ENCODE measurements at regions not wholly inside any gene's neighbourhood (a gene's known extent, or its start where the extent isn't known, plus 50 kb on each side); places are given as distances from the start of the nearest gene placed in this dataset.

GRCh38 chr2:56444339-56444738 lies 260.5 kb downstream of the CCDC85A start:
- Mint-ChIP-seq H3K36me3 (no peaks in the 10 kb centered on the region), H3K27ac (no peak overlapping the region), H3K27me3 (ENCODE audit: low read depth in 3 of 3) (peaks cover 0 to 4% (median 2%) of the 10 kb centered on the region in 3 donors), H3K4me1 (no peaks in the 10 kb centered on the region), H3K4me3 (no peak overlapping the region), H3K9me3 (peaks cover 3 to 28% (median 19%) of the 10 kb centered on the region in 6 donors)
- DNase-seq = no peak

DNA sequence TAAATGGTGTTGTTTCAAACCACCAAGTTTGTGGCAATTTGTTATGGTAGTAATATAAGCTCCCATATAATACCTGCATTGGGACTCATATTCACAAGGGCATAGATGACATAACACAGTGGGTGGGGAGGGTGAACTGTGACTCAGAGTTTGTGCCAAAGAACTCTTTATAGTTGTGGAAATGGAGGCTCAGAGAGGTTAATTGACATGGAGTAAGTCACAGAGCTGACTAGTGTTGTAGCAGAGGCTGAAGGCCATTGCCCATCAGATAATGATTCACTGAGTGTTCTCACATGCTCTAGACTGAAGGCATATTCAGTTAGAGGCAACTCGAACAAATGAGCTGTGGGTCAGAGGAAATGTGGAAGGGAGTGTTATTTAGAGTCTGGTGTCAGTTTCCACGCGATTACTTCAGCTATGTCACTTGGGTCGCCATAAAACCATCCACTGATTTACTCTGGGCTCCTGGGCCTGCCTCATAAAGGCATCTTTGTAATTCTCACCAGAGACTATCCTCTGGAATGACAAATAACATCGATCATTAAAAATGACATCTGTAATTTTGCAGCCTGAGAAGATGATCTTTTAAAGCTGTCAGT lies 264.7 kb downstream of the CCDC85A start:
- no peak overlapping the region for H3K27ac Mint-ChIP-seq
- peaks cover 0 to 46% (median 21%) of the 10 kb centered on the region in 6 donors for H3K9me3 Mint-ChIP-seq
- H3K36me3 Mint-ChIP-seq = no peaks in the 10 kb centered on the region
- no peak for DNase-seq
- peaks cover 0 to 4% (median 0%) of the 10 kb centered on the region in 3 donors for H3K27me3 Mint-ChIP-seq (ENCODE audit: low read depth in 3 of 3)
- no peaks in the 10 kb centered on the region for H3K4me1 Mint-ChIP-seq
- no peak overlapping the region for H3K4me3 Mint-ChIP-seq

DNA sequence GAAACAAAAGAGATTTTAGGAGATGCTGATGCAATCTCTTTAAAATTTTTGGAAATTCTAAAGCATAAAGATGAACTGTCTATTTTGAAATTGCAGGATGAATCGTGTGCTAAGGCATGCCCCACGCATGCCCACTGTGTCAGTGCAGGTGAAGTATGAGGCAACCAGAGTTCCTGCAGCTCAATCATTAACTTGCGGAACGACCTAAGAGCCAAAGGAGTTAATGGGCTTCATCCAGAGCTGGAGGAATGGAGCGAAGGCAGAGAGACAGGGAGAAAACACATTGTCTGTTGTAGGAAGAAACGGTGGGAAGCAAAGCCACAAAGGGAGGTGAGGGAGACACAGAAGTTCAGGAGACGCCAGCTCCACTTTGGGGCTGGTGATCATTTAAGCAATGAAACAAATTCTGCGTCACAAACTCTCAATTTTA lies 265.2 kb downstream of the CCDC85A start:
- peaks cover 0 to 4% (median 0%) of the 10 kb centered on the region in 3 donors for H3K27me3 Mint-ChIP-seq (ENCODE audit: low read depth in 3 of 3)
- no peak overlapping the region for H3K27ac Mint-ChIP-seq
- no peaks in the 10 kb centered on the region for H3K4me1 Mint-ChIP-seq

DNA sequence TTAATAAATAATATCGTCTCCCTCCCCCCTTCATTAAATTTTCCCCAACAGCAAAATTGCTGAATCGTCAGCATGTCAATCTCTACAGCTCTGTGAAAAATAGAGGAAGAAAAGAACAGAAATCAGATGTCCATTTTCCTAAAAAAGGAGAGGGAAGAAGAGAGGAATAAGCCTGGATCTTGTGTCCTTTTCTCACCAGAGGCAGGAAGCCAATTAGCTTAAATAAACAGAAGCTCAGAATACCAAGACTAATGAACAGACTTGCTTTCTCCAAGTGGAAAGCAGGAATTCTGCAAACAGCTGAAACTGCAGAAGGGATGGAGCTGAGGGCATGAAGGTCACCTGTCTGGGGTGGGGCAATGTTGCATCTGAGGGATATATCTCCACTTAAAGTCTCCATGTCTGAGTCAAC lies 265.7 kb downstream of the CCDC85A start:
- Mint-ChIP-seq H3K27me3 (ENCODE audit: low read depth in 3 of 3) (peaks cover 0 to 2% (median 0%) of the 10 kb centered on the region in 3 donors), H3K4me3 (no peak overlapping the region), H3K27ac (no peak overlapping the region), H3K4me1 (no peaks in the 10 kb centered on the region), H3K36me3 (no peaks in the 10 kb centered on the region), H3K9me3 (peaks cover 0 to 50% (median 27%) of the 10 kb centered on the region in 6 donors)
- no peak for DNase-seq

More for the DNA sequence above, 265.2 kb downstream of the CCDC85A start:
- no peak for DNase-seq
- Mint-ChIP-seq H3K36me3 (no peaks in the 10 kb centered on the region), H3K9me3 (peaks cover 0 to 50% (median 25%) of the 10 kb centered on the region in 6 donors), H3K4me3 (no peak overlapping the region)

GRCh38 chr2:56450047-56450446 lies 266.3 kb downstream of the CCDC85A start:
- H3K4me3 Mint-ChIP-seq = no peak overlapping the region
- DNase-seq = no peak
- no peaks in the 10 kb centered on the region for H3K4me1 Mint-ChIP-seq
- no peaks in the 10 kb centered on the region for H3K36me3 Mint-ChIP-seq
- H3K27ac Mint-ChIP-seq = no peak overlapping the region
- peaks cover 0 to 46% (median 27%) of the 10 kb centered on the region in 6 donors for H3K9me3 Mint-ChIP-seq
- H3K27me3 Mint-ChIP-seq (ENCODE audit: low read depth in 3 of 3) = no peaks in the 10 kb centered on the region

DNA sequence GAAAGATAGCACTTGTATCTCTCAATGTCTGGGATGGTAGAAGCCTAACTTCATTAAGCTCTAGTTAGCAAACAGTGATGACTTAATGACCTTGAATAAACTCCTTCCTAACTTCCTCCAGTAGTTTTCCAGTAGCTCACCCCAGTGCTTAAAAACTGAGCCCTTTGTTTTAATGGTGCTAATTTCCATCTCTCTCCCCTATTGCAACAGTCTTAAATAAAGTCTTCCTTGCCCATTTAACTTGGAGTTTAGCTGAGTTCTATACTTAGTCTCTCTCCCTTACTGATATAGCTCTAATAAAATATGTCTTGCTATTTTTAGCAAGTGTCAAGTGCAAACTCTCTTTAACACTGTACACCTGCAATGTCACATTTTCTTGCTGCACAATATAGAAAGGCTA lies 267.0 kb downstream of the CCDC85A start:
- Mint-ChIP-seq H3K4me3 (no peak overlapping the region), H3K9me3 (peaks cover 0 to 46% (median 28%) of the 10 kb centered on the region in 6 donors), H3K27me3 (ENCODE audit: low read depth in 3 of 3) (no peaks in the 10 kb centered on the region), H3K4me1 (no peaks in the 10 kb centered on the region), H3K27ac (no peak overlapping the region), H3K36me3 (no peaks in the 10 kb centered on the region)
- no peak for DNase-seq

GRCh38 chr2:56455642-56456041 lies 271.9 kb downstream of the CCDC85A start:
- Mint-ChIP-seq H3K4me3 (no peak overlapping the region), H3K36me3 (no peaks in the 10 kb centered on the region), H3K4me1 (no peaks in the 10 kb centered on the region), H3K9me3 (peaks cover 11 to 41% (median 27%) of the 10 kb centered on the region in 6 donors), H3K27ac (no peak overlapping the region), H3K27me3 (ENCODE audit: low read depth in 3 of 3) (no peaks in the 10 kb centered on the region)
- no peak for DNase-seq

- peaks cover 0 to 1% (median 0%) of the 10 kb centered on the region in 3 donors for H3K27me3 Mint-ChIP-seq (ENCODE audit: low read depth in 3 of 3)
- no peak for DNase-seq
- H3K36me3 Mint-ChIP-seq = no peaks in the 10 kb centered on the region
- no peak overlapping the region for H3K27ac Mint-ChIP-seq
- no peaks in the 10 kb centered on the region for H3K4me1 Mint-ChIP-seq
- peaks cover 8 to 45% (median 22%) of the 10 kb centered on the region in 6 donors for H3K9me3 Mint-ChIP-seq
- no peak overlapping the region for H3K4me3 Mint-ChIP-seq
Measured at GRCh38 chr2:56456791-56457190, 273.0 kb downstream of the CCDC85A start.

DNA sequence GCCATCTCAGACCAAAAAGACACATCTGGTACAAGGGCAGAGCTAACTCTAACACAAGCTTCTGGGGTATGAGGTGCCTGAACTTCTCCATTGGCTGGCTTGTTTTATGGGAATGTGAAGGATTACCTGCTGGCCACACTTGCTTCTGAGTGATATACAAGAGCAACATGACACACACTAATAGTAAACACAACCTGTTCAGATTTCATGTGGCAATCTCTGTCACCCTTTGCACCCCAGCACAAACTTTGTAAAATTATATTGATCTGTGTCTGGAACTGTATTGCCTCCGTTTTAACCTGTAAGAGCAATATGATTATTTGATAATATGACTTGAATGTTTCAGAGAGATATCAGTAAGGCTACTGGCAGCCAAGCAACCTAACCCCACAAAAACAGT lies 276.7 kb downstream of the CCDC85A start:
- Mint-ChIP-seq H3K4me1 (no peaks in the 10 kb centered on the region), H3K36me3 (no peaks in the 10 kb centered on the region), H3K27me3 (ENCODE audit: low read depth in 3 of 3) (peaks cover 0 to 1% (median 0%) of the 10 kb centered on the region in 3 donors), H3K9me3 (peaks cover 15 to 43% (median 20%) of the 10 kb centered on the region in 6 donors), H3K27ac (no peak overlapping the region), H3K4me3 (no peak overlapping the region)
- no peak for DNase-seq

- Mint-ChIP-seq H3K27me3 (ENCODE audit: low read depth in 3 of 3) (peaks cover 0 to 1% (median 0%) of the 10 kb centered on the region in 3 donors), H3K27ac (no peak overlapping the region), H3K36me3 (no peaks in the 10 kb centered on the region), H3K4me1 (no peaks in the 10 kb centered on the region), H3K9me3 (peaks cover 8 to 22% (median 12%) of the 10 kb centered on the region in 6 donors), H3K4me3 (no peak overlapping the region)
- DNase-seq = no peak
Measured at GRCh38 chr2:56464066-56464465, 280.3 kb downstream of the CCDC85A start.

- H3K4me3 Mint-ChIP-seq = no peak overlapping the region
- H3K27me3 Mint-ChIP-seq (ENCODE audit: low read depth in 3 of 3) = peaks cover 0 to 1% (median 0%) of the 10 kb centered on the region in 3 donors
- no peaks in the 10 kb centered on the region for H3K4me1 Mint-ChIP-seq
- no peak for DNase-seq
- no peak overlapping the region for H3K27ac Mint-ChIP-seq
- peaks cover 6 to 21% (median 11%) of the 10 kb centered on the region in 6 donors for H3K9me3 Mint-ChIP-seq
- no peaks in the 10 kb centered on the region for H3K36me3 Mint-ChIP-seq
Measured at GRCh38 chr2:56464613-56465012, 280.8 kb downstream of the CCDC85A start.

DNA sequence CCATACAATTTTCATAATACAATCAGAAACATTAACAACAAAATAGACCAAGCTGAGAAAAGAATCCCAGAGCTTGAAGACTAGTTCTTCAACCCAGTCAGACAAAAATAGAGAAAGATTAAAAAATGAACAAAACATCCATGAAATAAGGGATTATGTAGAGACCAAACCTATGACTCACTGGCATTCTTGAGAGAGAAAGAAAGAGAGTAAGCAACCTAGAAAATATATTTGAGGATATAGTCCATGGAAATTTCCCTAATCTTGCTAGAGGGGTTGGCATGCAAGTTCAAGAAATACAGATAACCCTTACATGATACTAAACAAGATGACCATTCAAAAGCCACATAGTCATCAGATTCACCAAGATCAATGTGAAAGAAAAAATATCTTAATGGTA lies 281.7 kb downstream of the CCDC85A start:
- Mint-ChIP-seq H3K27me3 (ENCODE audit: low read depth in 3 of 3) (peaks cover 0 to 1% (median 0%) of the 10 kb centered on the region in 3 donors), H3K4me3 (no peak overlapping the region), H3K9me3 (peaks cover 3 to 14% (median 9%) of the 10 kb centered on the region in 6 donors), H3K27ac (no peak overlapping the region), H3K36me3 (no peaks in the 10 kb centered on the region), H3K4me1 (no peaks in the 10 kb centered on the region)
- DNase-seq = no peak

GRCh38 chr2:56473524-56473923 lies 289.7 kb downstream of the CCDC85A start:
- Mint-ChIP-seq H3K36me3 (peaks cover 0 to 3% (median 0%) of the 10 kb centered on the region in 3 donors), H3K4me1 (no peaks in the 10 kb centered on the region), H3K27ac (no peak overlapping the region), H3K9me3 (peaks cover 2 to 24% (median 14%) of the 10 kb centered on the region in 6 donors), H3K4me3 (no peak overlapping the region), H3K27me3 (ENCODE audit: low read depth in 3 of 3) (no peaks in the 10 kb centered on the region)
- no peak for DNase-seq

DNA sequence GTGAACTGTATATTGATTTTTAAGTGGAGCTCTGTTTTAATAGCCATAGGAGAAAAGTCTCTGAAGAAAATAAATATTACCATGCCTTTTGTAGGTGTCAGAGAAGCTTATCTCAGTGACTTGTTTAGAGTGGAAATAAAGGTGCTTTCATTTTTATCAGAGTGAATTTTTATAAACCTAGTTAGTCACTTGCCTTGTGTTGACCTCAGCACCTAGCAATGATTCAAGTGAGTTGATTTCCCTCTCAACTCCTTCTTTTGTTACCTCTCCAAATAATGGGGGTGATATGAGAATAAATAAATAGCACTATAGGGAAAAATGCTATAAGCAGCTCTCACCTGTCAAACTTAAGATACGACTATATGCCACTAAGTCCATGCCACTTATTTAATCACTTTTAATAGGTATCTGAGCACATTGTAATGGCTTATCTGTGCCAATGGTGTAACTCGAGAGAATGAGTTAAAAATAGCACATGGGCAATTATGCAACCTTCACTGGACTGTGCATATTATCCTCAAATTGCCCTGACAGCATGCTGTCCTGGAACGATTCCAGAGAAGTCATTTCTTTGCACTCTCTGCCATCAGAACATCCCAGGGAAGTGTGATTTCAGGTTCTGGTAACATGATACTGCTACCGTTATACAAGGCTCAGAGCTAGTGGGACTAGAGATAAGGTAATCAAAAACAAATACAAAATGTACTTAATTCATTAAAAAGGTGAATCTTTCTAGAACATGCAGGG lies 290.8 kb downstream of the CCDC85A start:
- Mint-ChIP-seq H3K27ac (no peak overlapping the region), H3K27me3 (ENCODE audit: low read depth in 3 of 3) (no peaks in the 10 kb centered on the region), H3K9me3 (peaks cover 2 to 29% (median 14%) of the 10 kb centered on the region in 6 donors), H3K4me1 (no peaks in the 10 kb centered on the region), H3K4me3 (no peak overlapping the region), H3K36me3 (peaks cover 0 to 3% (median 0%) of the 10 kb centered on the region in 3 donors)
- DNase-seq = no peak
